Tibial nerve (tissue), 4 donors: ENCODE measurements at regions not wholly inside any gene's neighbourhood (a gene's known extent, or its start where the extent isn't known, plus 50 kb on each side); places are given as distances from the start of the nearest gene placed in this dataset.

ENCODE experiments used
- CTCF ChIP-seq, 5 experiments: fragments of 200-600 bp in 3 of 5; fragments of 450-650 bp in 2 of 5; sonication (generic) in 3 of 5; IDR thresholded peaks; one replicate each; pipeline ENCODE4 v1.5.1; 2016 to 2019; ENCODE audit warnings: antibody characterized with exemption in 5 of 5, mild to moderate bottlenecking in 3 of 5, moderate library complexity in 2 of 5
- EP300 ChIP-seq, 2 donors: sonication (generic); formaldehyde crosslinking; IDR thresholded peaks; one replicate each; pipeline ENCODE4 v1.6.1; 2017; ENCODE audit warnings: antibody characterized with exemption in 2 of 2, mild to moderate bottlenecking in 1 of 2

GRCh38 chr4:140252141-140252741 is 98.3 kb upstream of the MAML3 start:
- TF ChIP-seq CTCF (IDR thresholded peaks at IDR 0.05) (no peak), EP300 (IDR thresholded peaks at IDR 0.05) (no peak)
